K562 (cell line): ENCODE measurements at regions not wholly inside any gene's neighbourhood (a gene's known extent, or its start where the extent isn't known, plus 50 kb on each side); places are given as distances from the start of the nearest gene placed in this dataset.

Source experiments
- ATAC-seq: fragments of 200-7000 bp; cut with Tn5 transposase; 3 replicates; pipeline ENCODE4 v1.9.1; 2020; ENCODE audit warnings: moderate library complexity
- BruUV-seq: library from RNA; stranded (reverse); fragments of 400-500 nt; replicated peaks from 2 replicates; lab custom pipeline; 2021; lab: Mats Ljungman, UMichigan
- CTCF ChIA-PET: fragments of 300-600 bp; formaldehyde crosslinking; extraction: SDS; loops from one replicate; lab custom pipeline; 2021; ENCODE audit warnings: low intra/inter-chr PET ratio; lab: Yijun Ruan, JAX
- POLR2A ChIA-PET: fragments of 300-600, 350-650 bp; sonication (Branson Sonifier 250); formaldehyde crosslinking; extraction: SDS; loops from one replicate; lab custom pipeline; 2021; ENCODE audit warnings: antibody characterized with exemption, inconsistent platforms; lab: Yijun Ruan, JAX
- DNase-seq, 4 experiments: peaks; one replicate each; pipeline versions ENCODE4 v3.0.0 to v3.0.0-alpha.2; 2011 to 2018; ENCODE audit warnings: low spot score in 3 of 4, mixed read lengths in 3 of 4; ENCODE audit errors: extremely low read depth in 1 of 4
- FAIRE-seq: peaks from 2 replicates; lab custom pipeline; 2011; peaks lifted over from hg19 to GRCh38; lab: Jason Lieb, UNC
- H2AFZ ChIP-seq: 2 replicates; pipeline ENCODE4 v1.6.0; 2011; ENCODE audit warnings: low read depth, low read length, control low read depth, inconsistent platforms
- H3K27ac ChIP-seq: fragments of 200-600 bp; 3 replicates; pipeline ENCODE4 v1.8.0; 2011; ENCODE audit warnings: low read depth, mild to moderate bottlenecking, control low read depth, inconsistent platforms, low read length, moderate library complexity, mixed read lengths; ENCODE audit errors: extremely low read depth
- H3K27me3 ChIP-seq, 2 experiments: fragments of 300-600 bp in 1 of 2; 2 replicates in 1 of 2; 3 replicates in 1 of 2; pipeline versions ENCODE4 v1.6.0 to v1.8.0; 2011; ENCODE audit warnings: inconsistent platforms in 2 of 2, low read length in 2 of 2, mild to moderate bottlenecking in 1 of 2, mixed read lengths in 1 of 2, moderate library complexity in 1 of 2; ENCODE audit not compliant: control insufficient read depth in 2 of 2, insufficient read depth in 2 of 2
- H3K36me3 ChIP-seq: fragments of 300-600 bp; 3 replicates; pipeline ENCODE4 v1.8.0; 2011; ENCODE audit warnings: mild to moderate bottlenecking, low read length, inconsistent platforms; ENCODE audit not compliant: control insufficient read depth, insufficient read depth
- H3K4me1 ChIP-seq, 2 experiments: fragments of 200-600 bp in 1 of 2; replicated peaks in 1 of 2; 2 replicates in 1 of 2; 3 replicates in 1 of 2; pipeline versions ENCODE4 v1.5.1 to v1.8.0; 2011; ENCODE audit warnings: inconsistent platforms in 2 of 2, low read length in 2 of 2, mild to moderate bottlenecking in 1 of 2, mixed read lengths in 1 of 2, moderate library complexity in 1 of 2; ENCODE audit not compliant: control insufficient read depth in 2 of 2, insufficient read depth in 2 of 2
- H3K4me2 ChIP-seq: 2 replicates; pipeline ENCODE4 v1.6.1; 2011; ENCODE audit warnings: low read length, control low read depth, inconsistent platforms, mixed read lengths; ENCODE audit not compliant: insufficient read depth
- H3K4me3 ChIP-seq: fragments of 200-600 bp; sonication (generic), shearing (Covaris generic); 2 replicates; pipeline ENCODE4 v1.5.1; 2016; ENCODE audit warnings: control low read depth, inconsistent platforms
- H3K79me2 ChIP-seq: fragments of 200-600 bp; 3 replicates; pipeline ENCODE4 v1.8.0; 2011; ENCODE audit warnings: low read length, inconsistent platforms; ENCODE audit not compliant: control insufficient read depth, insufficient read depth
- H3K9ac ChIP-seq, 2 experiments: 2 replicates each; pipeline versions ENCODE4 v1.6.0 to v1.6.1; 2011; ENCODE audit warnings: low read depth in 2 of 2, low read length in 2 of 2, control low read depth in 1 of 2, inconsistent platforms in 1 of 2, mild to moderate bottlenecking in 1 of 2, mixed read lengths in 1 of 2; ENCODE audit not compliant: insufficient read depth in 1 of 2
- H3K9me1 ChIP-seq: one replicate; pipeline ENCODE4 v1.6.0; 2011; ENCODE audit warnings: inconsistent platforms, mild to moderate bottlenecking, low read length, moderate library complexity; ENCODE audit not compliant: control insufficient read depth, insufficient read depth
- H3K9me3 ChIP-seq: replicated peaks from 2 replicates; pipeline ENCODE4 v1.5.1; 2011; ENCODE audit warnings: low read depth, low read length, inconsistent platforms; ENCODE audit not compliant: control insufficient read depth, insufficient read depth
- H4K20me1 ChIP-seq: replicated peaks from 2 replicates; pipeline ENCODE4 v1.6.1; 2011; ENCODE audit warnings: low read length, inconsistent platforms, mixed read lengths; ENCODE audit not compliant: control insufficient read depth, insufficient read depth
- FOXK1 ChIP-seq: sonication (generic); formaldehyde crosslinking; IDR thresholded peaks from 2 replicates; pipeline ENCODE4 v1.8.0; 2022; ENCODE audit warnings: missing genetic modification reagents, mild to moderate bottlenecking, borderline replicate concordance
- POLR2H ChIP-seq: IDR thresholded peaks from 2 replicates; pipeline ENCODE4 v1.6.1; 2016; ENCODE audit warnings: missing genetic modification characterization, low read depth, mild to moderate bottlenecking, control low read depth, missing compliant biosample characterization, moderate library complexity
- RFX5 ChIP-seq: IDR thresholded peaks from 2 replicates; pipeline ENCODE4 v1.6.1; 2011; ENCODE audit warnings: low read depth, mild to moderate bottlenecking, improper control_type of control experiment, low read length
- SETDB1 ChIP-seq: IDR thresholded peaks from one replicate; pipeline ENCODE4 v1.6.1; 2012; ENCODE audit warnings: low read length, control low read depth, inconsistent platforms
- ZNF280A ChIP-seq: fragments of 450-650 bp; IDR thresholded peaks from 2 replicates; pipeline ENCODE4 v1.6.1; 2018; ENCODE audit warnings: mild to moderate bottlenecking, low read depth; ENCODE audit not compliant: partially characterized antibody
- ZNF780A ChIP-seq: fragments of 250-450 bp; sonication (Bioruptor Pico); IDR thresholded peaks from 2 replicates; pipeline ENCODE4 v1.5.0; 2021; ENCODE audit warnings: mild to moderate bottlenecking
- WGBS: fragments of 100-300 bp; shearing (Covaris generic); methylation state at CpG from one replicate; pipeline ENCODE4 v1.1.6; 2016; ENCODE audit warnings: low coverage, mixed read lengths; ENCODE audit not compliant: insufficient coverage; ENCODE audit errors: missing lambda C conversion rate; 5-methylcytosine and 5-hydroxymethylcytosine counted together
- in situ Hi-C: fragments of 300-500 bp; cut with MboI; formaldehyde crosslinking; loops from 4 replicates; pipeline ENCODE4 v1.15.0; 2018; ENCODE audit warnings: inconsistent platforms, mixed read lengths
- intact Hi-C: fragments of 100-400 bp; cut with micrococcal nuclease; formaldehyde crosslinking; loops from 2 replicates; pipeline ENCODE4 v1.14.2; 2022

GRCh38 chr7:46191776-46192175 is 270.7 kb upstream of the IGFBP3 start:
- no peak for FAIRE-seq
- H3K4me3 ChIP-seq = no peak overlapping the region
- ATAC-seq = no peak
- ChIA-PET POLR2A (no interaction called here), CTCF (no interaction called here)
- H3K4me2 ChIP-seq = no peak overlapping the region
- no peaks in the 10 kb centered on the region for H4K20me1 ChIP-seq
- no peak overlapping the region for H3K27ac ChIP-seq
- H3K79me2 ChIP-seq = no peaks in the 10 kb centered on the region
- 4% methylated on average over 4 of the region's 4 CpGs for WGBS
- H2AFZ ChIP-seq = no peak overlapping the region
- TF ChIP-seq POLR2H (tag) = no peak
- TF ChIP-seq ZNF280A = no peak
- no peak for TF ChIP-seq ZNF780A (CRISPR knock-in tag)
- TF ChIP-seq RFX5 = no peak
- TF ChIP-seq FOXK1 (CRISPR knock-in tag) = no peak
- no peak for TF ChIP-seq SETDB1
- no peak overlapping the region for H3K9ac ChIP-seq
- intact Hi-C loops (no loop called here), in situ Hi-C loops (no loop called here)
- no peaks in the 10 kb centered on the region for H3K27me3 ChIP-seq
- no peaks in the 10 kb centered on the region for H3K4me1 ChIP-seq
- no TSS peak for BruUV-seq
- no peaks in the 10 kb centered on the region for H3K36me3 ChIP-seq
- no peaks in the 10 kb centered on the region for H3K9me3 ChIP-seq
- no peak for DNase-seq
- H3K9me1 ChIP-seq = no peaks in the 10 kb centered on the region
